ENCODE measurements at regions not wholly inside any gene's neighbourhood (a gene's known extent, or its start where the extent isn't known, plus 50 kb on each side); places are given as distances from the start of the nearest gene placed in this dataset.

GRCh38 chr3:182478369-182478768, 314.9 kb upstream of the ATP11B start:
- Histone ChIP-seq H3K27me3 (ENCODE audit: control insufficient read depth, insufficient read depth, low read length) (no peaks in the 10 kb centered on the region), H3K4me3 (ENCODE audit: low read depth in 2 of 2, low read length in 2 of 2) (no peak overlapping the region), H3K9me3 (ENCODE audit: control insufficient read depth, insufficient read depth, low read depth, low read length) (no peaks in the 10 kb centered on the region), H3K27ac (ENCODE audit: low read length) (no peak overlapping the region), H3K4me1 (ENCODE audit: control insufficient read depth, insufficient read depth, low read length) (no peaks in the 10 kb centered on the region), H3K36me3 (ENCODE audit: control insufficient read depth, insufficient read depth, low read length) (no peaks in the 10 kb centered on the region)
- ChIA-PET CTCF (no interaction called here), POLR2A (no interaction called here)
- no peak for TF ChIP-seq TCF7L2 (IDR thresholded peaks at IDR 0.05; ENCODE audit: low read depth, low read length)
- no peak for TF ChIP-seq CTCF (IDR thresholded peaks at IDR 0.05)
- no peak for TF ChIP-seq REST (IDR thresholded peaks at IDR 0.05; ENCODE audit: insufficient read depth in 1 of 2, low read depth in 2 of 2, low read length in 1 of 2)
- no peak for ATAC-seq
- BruUV-seq (replicated peaks): no TSS peak
- intact Hi-C loops (cut with micrococcal nuclease; ENCODE audit: unreplicated experiment): no loop called here
- in situ Hi-C loops (cut with HindIII; ENCODE audit: low pct_unique_long_range_greater_than_20kb, low sequenced_read_pairs): no loop called here
- DNase-seq (ENCODE audit: low read depth, low spot score): no peak

GRCh38 chr3:182479419-182480336, 313.6 kb upstream of the ATP11B start:
- Histone ChIP-seq H3K9me3 (ENCODE audit: control insufficient read depth, insufficient read depth, low read depth, low read length) (no peaks in the 10 kb centered on the region), H3K4me3 (ENCODE audit: low read depth in 2 of 2, low read length in 2 of 2) (no peak overlapping the region), H3K27me3 (ENCODE audit: control insufficient read depth, insufficient read depth, low read length) (no peaks in the 10 kb centered on the region), H3K36me3 (ENCODE audit: control insufficient read depth, insufficient read depth, low read length) (no peaks in the 10 kb centered on the region), H3K4me1 (ENCODE audit: control insufficient read depth, insufficient read depth, low read length) (no peaks in the 10 kb centered on the region), H3K27ac (ENCODE audit: low read length) (no peak overlapping the region)
- intact Hi-C loops (cut with micrococcal nuclease; ENCODE audit: unreplicated experiment): no loop called here
- ChIA-PET CTCF (no interaction called here), POLR2A (no interaction called here)
- BruUV-seq (replicated peaks): no TSS peak
- in situ Hi-C loops (cut with HindIII; ENCODE audit: low pct_unique_long_range_greater_than_20kb, low sequenced_read_pairs): no loop called here
- DNase-seq (ENCODE audit: low read depth, low spot score) (no peak), ATAC-seq (no peak)
- no peak for TF ChIP-seq POLR2AphosphoS5 (IDR thresholded peaks at IDR 0.05; ENCODE audit: low read depth, low read length)
- no peak for TF ChIP-seq REST (IDR thresholded peaks at IDR 0.05; ENCODE audit: insufficient read depth in 1 of 2, low read depth in 2 of 2, low read length in 1 of 2)
- TF ChIP-seq TCF7L2 (IDR thresholded peaks at IDR 0.05; ENCODE audit: low read depth, low read length): no peak
- no peak for TF ChIP-seq CTCF (IDR thresholded peaks at IDR 0.05)
- no peak for TF ChIP-seq SIN3A (IDR thresholded peaks at IDR 0.05; ENCODE audit: borderline replicate concordance, insufficient read depth, low read depth, low read length)

All from Panc1 (cell line).